ENCODE measurements at regions not wholly inside any gene's neighbourhood (a gene's known extent, or its start where the extent isn't known, plus 50 kb on each side); places are given as distances from the start of the nearest gene placed in this dataset.

DNA sequence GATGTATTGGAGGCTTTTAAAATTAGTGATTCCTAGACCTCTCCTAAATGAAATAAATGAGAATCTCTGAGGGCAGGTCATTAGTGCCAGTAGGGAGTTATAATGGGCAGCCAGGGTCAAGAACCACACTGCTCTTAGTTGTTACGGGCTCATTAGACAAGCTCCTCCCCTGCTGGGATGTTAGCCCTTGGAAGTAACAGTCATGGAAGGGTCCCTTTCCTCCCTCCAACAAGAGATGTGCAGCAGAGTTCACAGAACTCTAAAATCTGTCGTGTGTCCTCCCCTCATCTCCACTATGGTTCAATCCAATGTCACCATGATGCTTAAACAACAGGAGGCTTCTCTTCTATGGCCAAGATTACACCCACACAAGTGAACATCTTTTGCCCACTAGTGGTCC, 419.5 kb downstream of the INSC start:
- no peak for DNase-seq
- in situ Hi-C loops (cut with MboI; ENCODE audit: low pct_ligation_motif_present in 1 of 4, low pct_unique_long_range_greater_than_20kb in 1 of 4, low sequenced_read_pairs in 3 of 4) = no loop called here
- H3K4me3 ChIP-seq = no peak overlapping the region
- no peaks in the 10 kb centered on the region for H3K36me3 ChIP-seq
- H3K27ac ChIP-seq = no peak overlapping the region
- H3K9me3 ChIP-seq = no peaks in the 10 kb centered on the region
- H3K4me1 ChIP-seq = no peaks in the 10 kb centered on the region
- no peaks in the 10 kb centered on the region for H3K27me3 ChIP-seq
- intact Hi-C loops (cut with DNase I; ENCODE audit: low total_unique reads) = no loop called here
- TF ChIP-seq, protein P1, sequence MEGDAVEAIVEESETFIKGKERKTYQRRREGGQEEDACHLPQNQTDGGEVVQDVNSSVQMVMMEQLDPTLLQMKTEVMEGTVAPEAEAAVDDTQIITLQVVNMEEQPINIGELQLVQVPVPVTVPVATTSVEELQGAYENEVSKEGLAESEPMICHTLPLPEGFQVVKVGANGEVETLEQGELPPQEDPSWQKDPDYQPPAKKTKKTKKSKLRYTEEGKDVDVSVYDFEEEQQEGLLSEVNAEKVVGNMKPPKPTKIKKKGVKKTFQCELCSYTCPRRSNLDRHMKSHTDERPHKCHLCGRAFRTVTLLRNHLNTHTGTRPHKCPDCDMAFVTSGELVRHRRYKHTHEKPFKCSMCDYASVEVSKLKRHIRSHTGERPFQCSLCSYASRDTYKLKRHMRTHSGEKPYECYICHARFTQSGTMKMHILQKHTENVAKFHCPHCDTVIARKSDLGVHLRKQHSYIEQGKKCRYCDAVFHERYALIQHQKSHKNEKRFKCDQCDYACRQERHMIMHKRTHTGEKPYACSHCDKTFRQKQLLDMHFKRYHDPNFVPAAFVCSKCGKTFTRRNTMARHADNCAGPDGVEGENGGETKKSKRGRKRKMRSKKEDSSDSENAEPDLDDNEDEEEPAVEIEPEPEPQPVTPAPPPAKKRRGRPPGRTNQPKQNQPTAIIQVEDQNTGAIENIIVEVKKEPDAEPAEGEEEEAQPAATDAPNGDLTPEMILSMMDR (IDR thresholded peaks at IDR 0.05) = no peak
- no peak for TF ChIP-seq POLR2A (IDR thresholded peaks at IDR 0.05)
- no peak for TF ChIP-seq POLR2AphosphoS5 (IDR thresholded peaks at IDR 0.05)
- no peak for TF ChIP-seq EP300 (IDR thresholded peaks at IDR 0.05; ENCODE audit: low read depth)
- 77% methylated on average over 2 of the region's 2 CpGs; no CpG with 5 or more reads in 1 of the 2 donors for WGBS, 2 donors (ENCODE audit: low coverage in 1 of 2)

DNA sequence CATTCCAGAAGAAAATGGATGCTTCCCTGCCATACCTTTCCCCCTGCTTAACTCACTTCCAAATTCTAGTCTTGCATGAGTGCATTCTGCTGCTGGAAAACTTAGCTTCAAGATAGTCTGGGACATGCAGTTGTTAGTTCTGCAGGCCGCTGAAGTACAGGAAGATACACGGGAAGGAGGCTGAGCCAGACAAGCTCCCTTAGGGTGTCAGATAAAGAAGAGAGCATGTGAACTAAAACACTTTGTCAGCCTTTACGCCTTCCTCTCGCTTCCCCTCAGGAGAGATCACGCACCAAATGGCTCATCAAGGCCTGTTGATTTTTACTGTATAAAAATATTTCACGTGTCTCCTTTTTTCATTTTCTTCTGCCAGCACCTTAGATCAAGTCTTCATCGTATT, 420.7 kb downstream of the INSC start:
- H3K4me3 ChIP-seq = no peak overlapping the region
- in situ Hi-C loops (cut with MboI; ENCODE audit: low pct_ligation_motif_present in 1 of 4, low pct_unique_long_range_greater_than_20kb in 1 of 4, low sequenced_read_pairs in 3 of 4) (no loop called here), intact Hi-C loops (cut with DNase I; ENCODE audit: low total_unique reads) (no loop called here)
- 88 to 98% methylated on average over 5 to 7 of the region's 7 CpGs for WGBS, 2 donors (ENCODE audit: low coverage in 1 of 2)
- no peak overlapping the region for H3K27ac ChIP-seq
- no peaks in the 10 kb centered on the region for H3K27me3 ChIP-seq
- no peak for TF ChIP-seq POLR2A (IDR thresholded peaks at IDR 0.05)
- TF ChIP-seq, protein P1 (IDR thresholded peaks at IDR 0.05) = no peak
- no peak for TF ChIP-seq POLR2AphosphoS5 (IDR thresholded peaks at IDR 0.05)
- no peak for TF ChIP-seq EP300 (IDR thresholded peaks at IDR 0.05; ENCODE audit: low read depth)
- H3K4me1 ChIP-seq = no peaks in the 10 kb centered on the region
- no peak for DNase-seq
- no peaks in the 10 kb centered on the region for H3K36me3 ChIP-seq
- no peaks in the 10 kb centered on the region for H3K9me3 ChIP-seq

DNA sequence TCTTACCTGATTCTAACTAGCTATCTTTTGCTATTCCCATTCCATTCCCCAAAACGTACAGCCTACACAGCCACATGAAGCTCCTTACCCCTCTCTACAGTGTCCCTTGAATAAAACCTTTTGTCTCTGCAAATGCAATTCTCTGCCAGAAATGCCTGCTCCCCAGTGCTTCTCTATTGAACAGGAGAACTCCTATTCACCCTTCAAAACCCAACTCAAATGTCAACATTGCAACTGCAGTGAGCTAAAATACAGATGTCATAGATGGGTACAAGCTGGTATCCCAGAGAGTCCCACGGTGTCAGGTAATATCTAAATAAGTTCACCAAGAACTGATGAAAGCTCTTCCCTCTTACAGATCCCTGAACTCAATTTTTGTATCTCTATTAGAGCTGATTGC, 421.7 kb downstream of the INSC start:
- intact Hi-C loops (cut with DNase I; ENCODE audit: low total_unique reads) (no loop called here), in situ Hi-C loops (cut with MboI; ENCODE audit: low pct_ligation_motif_present in 1 of 4, low pct_unique_long_range_greater_than_20kb in 1 of 4, low sequenced_read_pairs in 3 of 4) (no loop called here)
- WGBS, 2 donors (ENCODE audit: low coverage in 1 of 2) = 44 to 60% methylated on average over 2 of the region's 2 CpGs
- Histone ChIP-seq H3K36me3 (no peaks in the 10 kb centered on the region), H3K27ac (no peak overlapping the region), H3K4me1 (no peaks in the 10 kb centered on the region), H3K9me3 (no peaks in the 10 kb centered on the region), H3K27me3 (no peaks in the 10 kb centered on the region), H3K4me3 (no peak overlapping the region)
- no peak for DNase-seq
- TF ChIP-seq POLR2AphosphoS5 (IDR thresholded peaks at IDR 0.05) = no peak
- TF ChIP-seq EP300 (IDR thresholded peaks at IDR 0.05; ENCODE audit: low read depth) = no peak
- TF ChIP-seq, protein P1 (IDR thresholded peaks at IDR 0.05) = no peak
- no peak for TF ChIP-seq POLR2A (IDR thresholded peaks at IDR 0.05)

DNA sequence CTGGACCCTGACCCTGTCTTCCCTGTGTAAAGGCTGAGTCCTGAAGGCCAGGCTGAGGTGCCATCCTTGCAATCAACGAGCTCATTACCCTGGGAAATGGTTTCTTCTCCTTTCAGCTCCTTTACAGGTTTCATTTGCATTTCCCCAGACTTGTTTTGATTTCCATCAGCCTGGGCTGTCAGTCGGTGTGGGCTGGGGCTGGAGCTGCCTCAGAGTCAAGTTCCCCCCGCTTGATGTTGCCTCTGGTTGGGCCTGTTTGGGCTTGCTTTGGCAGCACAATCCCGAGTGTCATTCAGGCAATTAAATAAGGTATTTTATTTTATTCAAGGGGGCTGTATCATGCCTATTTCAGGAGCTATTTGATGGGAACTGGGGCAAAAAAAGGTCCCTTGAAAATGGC, 424.9 kb downstream of the INSC start:
- no peak for DNase-seq
- TF ChIP-seq POLR2AphosphoS5 (IDR thresholded peaks at IDR 0.05) (no peak), EP300 (IDR thresholded peaks at IDR 0.05; ENCODE audit: low read depth) (no peak), POLR2A (IDR thresholded peaks at IDR 0.05) (no peak)
- TF ChIP-seq, protein P1 (IDR thresholded peaks at IDR 0.05) = no peak
- in situ Hi-C loops (cut with MboI; ENCODE audit: low pct_ligation_motif_present in 1 of 4, low pct_unique_long_range_greater_than_20kb in 1 of 4, low sequenced_read_pairs in 3 of 4) (no loop called here), intact Hi-C loops (cut with DNase I; ENCODE audit: low total_unique reads) (no loop called here)
- Histone ChIP-seq H3K4me1 (no peaks in the 10 kb centered on the region), H3K27ac (no peak overlapping the region), H3K36me3 (no peaks in the 10 kb centered on the region), H3K4me3 (no peak overlapping the region), H3K27me3 (no peaks in the 10 kb centered on the region), H3K9me3 (no peaks in the 10 kb centered on the region)
- 70% methylated on average over 4 of the region's 4 CpGs; no CpG with 5 or more reads in 1 of the 2 donors for WGBS, 2 donors (ENCODE audit: low coverage in 1 of 2)
